HCT116 (cell line): ENCODE measurements at regions not wholly inside any gene's neighbourhood (a gene's known extent, or its start where the extent isn't known, plus 50 kb on each side); places are given as distances from the start of the nearest gene placed in this dataset.

Experiments used
- ATAC-seq: fragments of 200-7000 bp; cut with Tn5 transposase; 2 replicates; pipeline ENCODE4 v1.9.1; 2020; ENCODE audit warnings: mild to moderate bottlenecking, moderate library complexity
- BruUV-seq: library from RNA; stranded (reverse); fragments of 400-500 nt; replicated peaks from 2 replicates; lab custom pipeline; 2021; lab: Mats Ljungman, UMichigan
- CTCF ChIA-PET: fragments of 300-600 bp; sonication (Branson Sonifier 250); formaldehyde crosslinking; loops from one replicate; lab custom pipeline; 2021; ENCODE audit warnings: antibody characterized with exemption; lab: Charles Lee
- POLR2A ChIA-PET: fragments of 300-600, 350-600 bp; sonication (Branson Sonifier 250); formaldehyde crosslinking; loops from one replicate; lab custom pipeline; 2021; ENCODE audit warnings: antibody characterized with exemption; lab: Charles Lee
- RAD21 ChIA-PET, 2 experiments: fragments of 300-600 bp; sonication (Branson Sonifier 250); formaldehyde crosslinking; loops; one replicate each; lab custom pipeline; 2023; ENCODE audit warnings: low total read pairs in 2 of 2; ENCODE audit not compliant: uncharacterized antibody in 2 of 2, unreplicated experiment in 2 of 2, low non-redundant PET in 1 of 2; lab: Charles Lee
- DNase-seq: peaks from one replicate; pipeline ENCODE4 v3.0.0-alpha.2; 2010; ENCODE audit warnings: low read depth, low spot score
- H2AFZ ChIP-seq: fragments of 200-600 bp; shearing (Covaris generic), sonication (generic); 2 replicates; pipeline ENCODE4 v1.6.1; 2017; ENCODE audit warnings: low read depth, mixed run types, mixed read lengths, antibody characterized with exemption, low read length; ENCODE audit not compliant: poor library complexity, severe bottlenecking
- H3K27ac ChIP-seq: 2 replicates; pipeline ENCODE4 v1.5.1; 2012; ENCODE audit warnings: low read depth, low read length
- H3K27me3 ChIP-seq: fragments of 200-600 bp; sonication (generic); 2 replicates; pipeline ENCODE4 v1.6.1; 2016; ENCODE audit warnings: mixed run types, low read length, mixed read lengths; ENCODE audit not compliant: insufficient read depth
- H3K36me3 ChIP-seq, 2 experiments: fragments of 200-500 bp in 1 of 2; fragments of 200-600 bp in 1 of 2; sonication (Bioruptor generic) in 1 of 2; sonication (generic) in 1 of 2; 2 replicates each; pipeline versions ENCODE4 v1.5.1 to v1.6.1; 2014 to 2016; ENCODE audit warnings: low read length in 2 of 2, inconsistent platforms in 1 of 2, mixed read lengths in 1 of 2, mixed run types in 1 of 2; ENCODE audit not compliant: insufficient read depth in 2 of 2, control insufficient read depth in 1 of 2
- H3K4me1 ChIP-seq, 2 experiments: fragments of 200-600 bp in 1 of 2; sonication (generic) in 1 of 2; 2 replicates each; pipeline versions ENCODE4 v1.5.1 to v1.6.1; 2012 to 2017; ENCODE audit warnings: low read length in 2 of 2, inconsistent platforms in 1 of 2, mild to moderate bottlenecking in 1 of 2, mixed read lengths in 1 of 2, mixed run types in 1 of 2, moderate library complexity in 1 of 2; ENCODE audit not compliant: insufficient read depth in 2 of 2, control insufficient read depth in 1 of 2
- H3K4me2 ChIP-seq: fragments of 200-600 bp; sonication (generic); 2 replicates; pipeline ENCODE4 v1.6.1; 2017; ENCODE audit warnings: mixed run types, low read length, mixed read lengths
- H3K4me3 ChIP-seq, 2 experiments: fragments of 200-600 bp in 1 of 2; sonication (generic) in 1 of 2; replicated peaks in 1 of 2; 2 replicates each; pipeline ENCODE4 v1.5.1; 2011 to 2016; ENCODE audit warnings: low read length in 2 of 2, control low read depth in 1 of 2, low read depth in 1 of 2, mild to moderate bottlenecking in 1 of 2, mixed read lengths in 1 of 2, mixed run types in 1 of 2
- H3K79me2 ChIP-seq: fragments of 200-600 bp; sonication (generic); 2 replicates; pipeline ENCODE4 v1.6.1; 2017; ENCODE audit warnings: mild to moderate bottlenecking, mixed run types, low read length, moderate library complexity, mixed read lengths; ENCODE audit not compliant: insufficient read depth
- H3K9ac ChIP-seq: fragments of 200-600 bp; sonication (generic); 2 replicates; pipeline ENCODE4 v1.6.1; 2016; ENCODE audit warnings: low read length, mixed read lengths
- H3K9me2 ChIP-seq: fragments of 200-600 bp; sonication (generic), shearing (Covaris generic); 2 replicates; pipeline ENCODE4 v1.6.1; 2017; ENCODE audit warnings: mixed run types, mild to moderate bottlenecking, moderate library complexity; ENCODE audit not compliant: insufficient read depth
- H3K9me3 ChIP-seq, 2 experiments: fragments of 200-500 bp in 1 of 2; fragments of 200-600 bp in 1 of 2; sonication (Bioruptor generic) in 1 of 2; sonication (generic) in 1 of 2; 2 replicates each; pipeline ENCODE4 v1.6.1; 2014 to 2017; ENCODE audit warnings: low read length in 2 of 2, mixed read lengths in 2 of 2, inconsistent platforms in 1 of 2, low read depth in 1 of 2, mild to moderate bottlenecking in 1 of 2, mixed run types in 1 of 2, moderate library complexity in 1 of 2; ENCODE audit not compliant: control insufficient read depth in 1 of 2, insufficient read depth in 1 of 2
- H4K20me1 ChIP-seq: fragments of 200-600 bp; sonication (generic), shearing (Covaris generic); 2 replicates; pipeline ENCODE4 v1.6.1; 2017; ENCODE audit warnings: mixed run types, mild to moderate bottlenecking, moderate library complexity; ENCODE audit not compliant: insufficient read depth
- CEBPB ChIP-seq: IDR thresholded peaks from 2 replicates; pipeline ENCODE4 v1.6.1; 2012; ENCODE audit warnings: low read depth
- EGR1 ChIP-seq: IDR thresholded peaks from 2 replicates; pipeline ENCODE4 v1.6.1; 2012; ENCODE audit warnings: low read depth
- ELF1 ChIP-seq: IDR thresholded peaks from 2 replicates; pipeline ENCODE4 v1.6.1; 2012; ENCODE audit warnings: low read depth, borderline replicate concordance
- EZH2phosphoT487 ChIP-seq: fragments of 200-600 bp; IDR thresholded peaks from 2 replicates; pipeline ENCODE4 v1.6.1; 2018; ENCODE audit warnings: antibody characterized with exemption, borderline replicate concordance
- POLR2AphosphoS5 ChIP-seq: IDR thresholded peaks from 2 replicates; pipeline ENCODE4 v1.6.1; 2011; ENCODE audit warnings: mild to moderate bottlenecking, low read depth, low read length, moderate library complexity
- ZFX ChIP-seq: fragments of 450-650 bp; IDR thresholded peaks from 2 replicates; pipeline ENCODE4 v1.6.1; 2017
- ZNF274 ChIP-seq: fragments of 200-500 bp; sonication (Bioruptor generic); IDR thresholded peaks from 2 replicates; pipeline ENCODE4 v1.6.1; 2014; ENCODE audit warnings: mild to moderate bottlenecking, low read depth, low read length, inconsistent platforms
- intact Hi-C: fragments of 100-400 bp; cut with micrococcal nuclease; formaldehyde crosslinking; loops from 2 replicates; pipeline ENCODE4 v1.10.0; 2022
- TF ChIP-seq, protein P1 (sequence below): IDR thresholded peaks from 2 replicates; pipeline ENCODE4 v1.6.1; 2012
- TF ChIP-seq, protein P2 (sequence below): IDR thresholded peaks from 2 replicates; pipeline ENCODE4 v1.6.1; 2011; ENCODE audit warnings: mild to moderate bottlenecking, low read length, moderate library complexity; ENCODE audit not compliant: insufficient replicate concordance; ENCODE audit errors: extremely low read depth

DNA sequence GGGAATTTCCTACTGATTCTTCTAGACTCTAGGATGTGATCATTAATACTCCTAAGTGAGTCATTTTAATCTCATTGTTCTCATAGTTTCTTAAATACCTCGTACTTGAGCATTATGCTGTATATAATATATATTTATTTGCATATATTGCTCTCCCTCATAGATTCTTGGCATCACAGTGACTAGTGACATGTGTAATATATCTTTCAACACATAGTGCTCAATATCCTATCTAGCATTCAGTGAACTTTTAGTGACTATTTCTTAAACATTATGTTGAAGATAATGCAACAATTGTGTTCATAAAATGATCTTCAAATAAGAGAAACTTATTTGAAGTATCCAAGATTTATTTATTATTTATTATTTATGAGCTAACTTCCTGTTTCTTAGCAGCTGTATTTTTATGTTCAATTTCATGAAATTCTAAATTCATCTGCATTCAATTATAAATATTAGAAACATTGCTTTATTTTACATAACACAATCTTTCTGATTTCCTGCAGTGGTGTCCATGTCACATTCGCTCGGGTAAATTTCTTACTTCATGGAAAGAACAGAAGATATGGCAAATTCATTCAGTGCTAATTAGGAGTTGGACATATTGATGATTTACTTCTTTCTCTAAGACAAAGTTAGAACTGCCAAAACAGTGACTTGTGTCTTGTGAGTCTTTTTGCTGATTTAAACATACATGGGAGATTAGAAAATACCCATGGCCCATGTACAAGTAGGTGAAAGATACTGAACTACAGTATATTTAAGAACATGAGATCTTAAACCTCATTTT lies 1095.5 kb upstream of the IGFBP7 start:
- Histone ChIP-seq H3K4me3 (no peak overlapping the region), H3K27ac (no peak overlapping the region), H3K36me3 (no peaks in the 10 kb centered on the region), H3K27me3 (no peaks in the 10 kb centered on the region), H3K9ac (no peak overlapping the region), H4K20me1 (no peaks in the 10 kb centered on the region), H3K79me2 (no peaks in the 10 kb centered on the region), H3K4me1 (no peaks in the 10 kb centered on the region), H3K9me3 (peaks cover 9 to 18% of the 10 kb centered on the region in 2 experiments; a peak in 3 of 4 replicates), H3K9me2 (no peaks in the 10 kb centered on the region), H3K4me2 (no peak overlapping the region), H2AFZ (no peak overlapping the region)
- ChIA-PET RAD21 (no interaction called here), POLR2A (no interaction called here), CTCF (no interaction called here)
- DNase-seq, result no peak
- TF ChIP-seq, protein P1, sequence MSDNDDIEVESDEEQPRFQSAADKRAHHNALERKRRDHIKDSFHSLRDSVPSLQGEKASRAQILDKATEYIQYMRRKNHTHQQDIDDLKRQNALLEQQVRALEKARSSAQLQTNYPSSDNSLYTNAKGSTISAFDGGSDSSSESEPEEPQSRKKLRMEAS, result no peak
- TF ChIP-seq, protein P2, sequence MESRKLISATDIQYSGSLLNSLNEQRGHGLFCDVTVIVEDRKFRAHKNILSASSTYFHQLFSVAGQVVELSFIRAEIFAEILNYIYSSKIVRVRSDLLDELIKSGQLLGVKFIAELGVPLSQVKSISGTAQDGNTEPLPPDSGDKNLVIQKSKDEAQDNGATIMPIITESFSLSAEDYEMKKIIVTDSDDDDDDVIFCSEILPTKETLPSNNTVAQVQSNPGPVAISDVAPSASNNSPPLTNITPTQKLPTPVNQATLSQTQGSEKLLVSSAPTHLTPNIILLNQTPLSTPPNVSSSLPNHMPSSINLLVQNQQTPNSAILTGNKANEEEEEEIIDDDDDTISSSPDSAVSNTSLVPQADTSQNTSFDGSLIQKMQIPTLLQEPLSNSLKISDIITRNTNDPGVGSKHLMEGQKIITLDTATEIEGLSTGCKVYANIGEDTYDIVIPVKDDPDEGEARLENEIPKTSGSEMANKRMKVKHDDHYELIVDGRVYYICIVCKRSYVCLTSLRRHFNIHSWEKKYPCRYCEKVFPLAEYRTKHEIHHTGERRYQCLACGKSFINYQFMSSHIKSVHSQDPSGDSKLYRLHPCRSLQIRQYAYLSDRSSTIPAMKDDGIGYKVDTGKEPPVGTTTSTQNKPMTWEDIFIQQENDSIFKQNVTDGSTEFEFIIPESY, result no peak
- no peak for TF ChIP-seq EZH2phosphoT487
- no peak for TF ChIP-seq ELF1
- TF ChIP-seq ZNF274, result no peak
- no peak for TF ChIP-seq EGR1
- TF ChIP-seq POLR2AphosphoS5, result no peak
- no peak for TF ChIP-seq ZFX
- no peak for TF ChIP-seq CEBPB
- intact Hi-C loops, result no loop called here
- no TSS peak for BruUV-seq
- no peak for ATAC-seq
